Rectal smooth muscle tissue (tissue), 1 donor: ENCODE measurements at regions not wholly inside any gene's neighbourhood (a gene's known extent, or its start where the extent isn't known, plus 50 kb on each side); places are given as distances from the start of the nearest gene placed in this dataset.

ENCODE experiments used
- H3K27ac ChIP-seq: one replicate; pipeline ENCODE4 v1.7.0; 2013; ENCODE audit warnings: low read depth, low read length, inconsistent platforms
- H3K27me3 ChIP-seq: one replicate; pipeline ENCODE4 v1.7.0; 2013; ENCODE audit warnings: low read length; ENCODE audit not compliant: control insufficient read depth, insufficient read depth
- H3K36me3 ChIP-seq: one replicate; pipeline ENCODE4 v1.7.0; 2013; ENCODE audit warnings: low read length; ENCODE audit not compliant: control insufficient read depth, insufficient read depth
- H3K4me1 ChIP-seq: one replicate; pipeline ENCODE4 v1.7.0; 2013; ENCODE audit warnings: low read length; ENCODE audit not compliant: control insufficient read depth, insufficient read depth
- H3K4me3 ChIP-seq: one replicate; pipeline ENCODE4 v1.7.0; 2013; ENCODE audit warnings: low read length
- H3K9ac ChIP-seq: one replicate; pipeline ENCODE4 v1.7.0; 2013; ENCODE audit warnings: low read length

- no peaks in the 10 kb centered on the region for H3K36me3 ChIP-seq
- H3K27me3 ChIP-seq, result no peaks in the 10 kb centered on the region
- H3K4me1 ChIP-seq, result peaks cover 11% of the 10 kb centered on the region
- H3K4me3 ChIP-seq, result no peak overlapping the region
- H3K27ac ChIP-seq, result no peak overlapping the region
- no peak overlapping the region for H3K9ac ChIP-seq
Measured at GRCh38 chr18:22001912-22002487, 167.4 kb upstream of the GATA6 start.

DNA sequence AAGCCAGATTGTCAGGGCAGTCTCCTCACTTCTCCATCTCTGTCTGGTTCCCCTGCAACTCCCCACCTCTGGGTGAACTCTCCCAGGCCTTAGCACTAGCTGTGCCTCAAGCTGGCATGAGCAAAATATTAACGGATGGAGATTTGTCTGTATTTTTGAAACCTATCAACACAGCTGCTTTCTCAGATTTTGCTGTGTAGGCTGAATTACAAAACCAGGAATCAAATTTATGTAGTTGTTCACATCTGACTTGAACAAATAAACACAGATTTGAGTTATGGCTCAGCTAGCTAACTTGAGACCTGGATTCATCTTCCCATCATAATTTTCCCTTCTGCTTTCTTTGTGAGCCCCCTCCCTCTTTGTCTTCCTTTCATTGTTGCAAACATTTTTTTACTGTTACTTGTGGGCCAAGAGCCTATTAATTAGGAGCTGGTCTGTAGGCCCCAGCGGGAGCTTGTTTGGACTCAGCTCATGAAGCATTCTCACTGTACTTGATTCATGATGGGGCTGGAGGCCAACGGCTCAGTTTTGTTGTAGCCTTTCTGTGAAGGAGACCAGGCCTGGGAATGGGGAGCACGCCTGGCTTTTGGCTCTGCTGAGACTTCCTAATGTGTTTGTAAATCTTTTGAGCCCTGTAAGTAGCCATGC is 164.1 kb upstream of the GATA6 start:
- H3K4me3 ChIP-seq, result no peak overlapping the region
- H3K27me3 ChIP-seq, result no peaks in the 10 kb centered on the region
- H3K4me1 ChIP-seq, result peaks cover 11% of the 10 kb centered on the region
- H3K9ac ChIP-seq, result no peak overlapping the region
- H3K36me3 ChIP-seq, result no peaks in the 10 kb centered on the region
- H3K27ac ChIP-seq, result no peak overlapping the region

GRCh38 chr18:22006458-22006857 is 162.9 kb upstream of the GATA6 start:
- Histone ChIP-seq H3K36me3 (no peaks in the 10 kb centered on the region), H3K9ac (no peak overlapping the region), H3K4me1 (peaks cover 11% of the 10 kb centered on the region), H3K27ac (no peak overlapping the region), H3K27me3 (no peaks in the 10 kb centered on the region), H3K4me3 (no peak overlapping the region)

GRCh38 chr18:22009242-22009641 is 160.1 kb upstream of the GATA6 start:
- Histone ChIP-seq H3K4me1 (peaks cover 11% of the 10 kb centered on the region), H3K27ac (no peak overlapping the region), H3K9ac (no peak overlapping the region), H3K4me3 (no peak overlapping the region), H3K36me3 (no peaks in the 10 kb centered on the region), H3K27me3 (no peaks in the 10 kb centered on the region)

DNA sequence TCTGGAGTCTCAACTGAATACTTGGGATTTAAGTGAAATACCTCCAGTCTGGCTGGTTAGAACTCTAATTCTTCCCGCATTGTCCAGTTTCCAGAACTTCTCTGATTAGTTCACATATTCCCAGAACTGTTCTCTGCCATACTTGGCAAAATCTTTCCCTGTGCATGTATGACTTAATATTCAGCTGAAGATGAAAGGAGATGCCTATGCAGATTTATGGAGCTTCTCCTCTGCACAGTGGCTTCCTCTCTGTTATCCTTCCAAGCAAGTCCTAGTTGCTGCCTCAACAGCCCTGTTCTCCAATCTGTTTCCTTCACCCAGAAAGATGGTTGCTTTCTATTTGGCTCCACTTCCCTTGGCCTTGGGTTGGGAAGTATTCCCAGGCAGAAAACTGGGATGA is 155.4 kb upstream of the GATA6 start:
- no peak overlapping the region for H3K4me3 ChIP-seq
- H3K36me3 ChIP-seq, result no peaks in the 10 kb centered on the region
- no peaks in the 10 kb centered on the region for H3K27me3 ChIP-seq
- H3K27ac ChIP-seq, result no peak overlapping the region
- no peak overlapping the region for H3K9ac ChIP-seq
- no peaks in the 10 kb centered on the region for H3K4me1 ChIP-seq

DNA sequence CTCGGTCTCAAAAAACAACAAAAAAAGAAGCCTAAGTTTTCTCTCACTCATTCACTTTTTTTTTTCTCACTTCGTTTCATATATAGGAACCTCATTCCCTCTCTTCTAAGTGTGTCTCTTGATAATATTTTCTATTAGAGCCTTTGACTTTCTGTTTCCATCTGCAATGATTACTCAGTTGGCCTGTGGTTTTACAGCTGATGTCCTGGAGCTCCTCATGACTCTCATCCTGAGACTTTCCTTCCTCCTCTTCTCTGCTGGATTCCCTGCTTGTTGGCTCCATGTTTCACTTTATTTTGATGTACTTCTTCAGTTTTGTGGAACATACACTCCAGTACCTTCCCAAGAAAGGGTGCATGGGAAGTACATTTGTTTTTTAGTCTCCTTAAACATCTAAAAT is 154.2 kb upstream of the GATA6 start:
- Histone ChIP-seq H3K9ac (no peak overlapping the region), H3K27ac (no peak overlapping the region), H3K4me1 (no peaks in the 10 kb centered on the region)

GRCh38 chr18:22018366-22018765 is 151.0 kb upstream of the GATA6 start:
- H3K4me3 ChIP-seq, result no peak overlapping the region
- no peak overlapping the region for H3K9ac ChIP-seq
- no peaks in the 10 kb centered on the region for H3K27me3 ChIP-seq
- H3K36me3 ChIP-seq, result no peaks in the 10 kb centered on the region
- H3K27ac ChIP-seq, result no peak overlapping the region
- no peaks in the 10 kb centered on the region for H3K4me1 ChIP-seq

More for the DNA sequence above, 154.2 kb upstream of the GATA6 start:
- Histone ChIP-seq H3K36me3 (no peaks in the 10 kb centered on the region), H3K4me3 (no peak overlapping the region), H3K27me3 (no peaks in the 10 kb centered on the region)

DNA sequence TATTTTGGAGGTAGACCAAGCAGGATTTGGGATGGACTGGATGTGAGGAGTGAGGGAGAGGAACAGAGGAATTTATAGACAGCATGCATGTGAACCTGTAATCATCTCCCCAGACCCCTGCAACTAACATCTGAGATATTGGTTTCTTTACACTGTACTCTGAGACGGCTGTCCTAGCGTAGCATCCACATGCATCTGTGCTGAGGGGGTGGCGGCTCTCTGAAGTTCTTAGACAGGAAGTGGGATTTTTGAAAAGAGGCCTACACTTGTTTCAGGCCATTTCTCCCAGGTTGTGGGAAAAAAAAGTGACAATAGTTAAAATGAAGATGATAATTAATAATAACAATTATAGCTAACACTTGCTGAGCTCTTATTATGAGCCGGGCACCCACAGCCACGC is 150.2 kb upstream of the GATA6 start:
- Histone ChIP-seq H3K27ac (no peak overlapping the region), H3K27me3 (no peaks in the 10 kb centered on the region), H3K4me1 (no peaks in the 10 kb centered on the region), H3K9ac (no peak overlapping the region), H3K36me3 (no peaks in the 10 kb centered on the region), H3K4me3 (no peak overlapping the region)

GRCh38 chr18:22020127-22020866 is 149.1 kb upstream of the GATA6 start:
- no peak overlapping the region for H3K27ac ChIP-seq
- no peak overlapping the region for H3K9ac ChIP-seq
- H3K36me3 ChIP-seq, result no peaks in the 10 kb centered on the region
- no peaks in the 10 kb centered on the region for H3K4me1 ChIP-seq
- H3K4me3 ChIP-seq, result no peak overlapping the region
- H3K27me3 ChIP-seq, result no peaks in the 10 kb centered on the region

- no peak overlapping the region for H3K4me3 ChIP-seq
- no peaks in the 10 kb centered on the region for H3K4me1 ChIP-seq
- H3K27me3 ChIP-seq, result no peaks in the 10 kb centered on the region
- no peak overlapping the region for H3K27ac ChIP-seq
- H3K36me3 ChIP-seq, result no peaks in the 10 kb centered on the region
- H3K9ac ChIP-seq, result no peak overlapping the region
Measured at GRCh38 chr18:22020867-22021370, 148.5 kb upstream of the GATA6 start.

- no peak overlapping the region for H3K4me3 ChIP-seq
- H3K27me3 ChIP-seq, result no peaks in the 10 kb centered on the region
- H3K27ac ChIP-seq, result no peak overlapping the region
- no peaks in the 10 kb centered on the region for H3K36me3 ChIP-seq
- no peaks in the 10 kb centered on the region for H3K4me1 ChIP-seq
- no peak overlapping the region for H3K9ac ChIP-seq
Measured at GRCh38 chr18:22021701-22022100, 147.7 kb upstream of the GATA6 start.

GRCh38 chr18:22024924-22025323 is 144.5 kb upstream of the GATA6 start:
- Histone ChIP-seq H3K27me3 (no peaks in the 10 kb centered on the region), H3K36me3 (no peaks in the 10 kb centered on the region), H3K27ac (no peak overlapping the region), H3K9ac (no peak overlapping the region), H3K4me1 (no peaks in the 10 kb centered on the region), H3K4me3 (no peak overlapping the region)
